ENCODE measurements at regions not wholly inside any gene's neighbourhood (a gene's known extent, or its start where the extent isn't known, plus 50 kb on each side); places are given as distances from the start of the nearest gene placed in this dataset.

GRCh38 chr3:127350172-127351050 is 62.6 kb upstream of the PRR20G start:
- Histone ChIP-seq H3K9me3 (peaks cover 0 to 10% (median 0%) of the 10 kb centered on the region in 8 donors), H3K27ac (no peak overlapping the region), H3K4me1 (no peaks in the 10 kb centered on the region), H3K27me3 (replicated peaks in 1 of 7) (peaks cover 0 to 33% (median 7%) of the 10 kb centered on the region in 7 donors), H3K36me3 (no peaks in the 10 kb centered on the region), H3K4me3 (no peak overlapping the region)
- no peak for DNase-seq
- intact Hi-C loops (cut with DNase I; ENCODE audit: low total_unique reads): no loop called here
- no peak for TF ChIP-seq POLR2AphosphoS5 (IDR thresholded peaks at IDR 0.05)
- TF ChIP-seq POLR2A (IDR thresholded peaks at IDR 0.05): no peak
- no peak for TF ChIP-seq CTCF (IDR thresholded peaks at IDR 0.05 in 8 of 11, conservative IDR thresholded peaks at IDR 0.05 in 3 of 11)
- 72 to 75% (median 74%) methylated on average over 20 to 28 of the region's 28 CpGs for WGBS, 5 donors

DNA sequence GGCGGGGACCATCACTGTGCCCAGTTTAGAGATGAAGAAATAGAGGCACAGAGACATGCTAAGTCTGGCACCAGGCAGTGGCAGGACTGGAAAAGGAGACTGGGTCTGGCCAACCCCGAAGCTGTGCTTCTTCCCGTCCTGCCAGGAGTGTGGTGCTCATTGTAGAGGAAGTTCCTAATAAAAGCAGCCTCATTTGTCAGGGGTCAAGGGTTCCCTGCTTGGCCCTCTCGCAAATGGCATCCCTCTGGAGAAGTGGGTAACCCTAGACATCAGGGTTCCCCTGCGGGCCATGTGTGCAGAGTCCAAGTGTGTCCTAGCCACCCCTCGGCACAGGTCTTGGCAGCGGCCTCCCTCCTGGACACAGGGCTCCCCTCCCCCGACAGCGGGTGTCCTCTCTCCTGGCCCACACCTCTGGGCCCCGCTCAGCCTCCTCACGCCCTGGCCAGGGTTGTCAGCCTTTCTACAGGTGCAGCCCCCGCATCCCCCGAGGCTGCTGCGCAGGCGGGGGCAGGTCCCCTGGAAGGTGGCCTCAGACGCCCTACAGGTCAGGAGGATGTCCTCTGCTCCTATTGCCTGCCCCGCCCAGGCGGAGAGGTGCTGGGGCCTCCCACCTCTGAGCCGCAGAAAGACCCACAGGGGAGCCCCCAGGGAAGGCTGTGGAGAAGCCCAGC is 61.8 kb upstream of the PRR20G start:
- no peaks in the 10 kb centered on the region for H3K36me3 ChIP-seq
- WGBS, 5 donors: 68 to 79% (median 72%) methylated on average over 15 to 19 of the region's 19 CpGs
- TF ChIP-seq CTCF (IDR thresholded peaks at IDR 0.05 in 8 of 11, conservative IDR thresholded peaks at IDR 0.05 in 3 of 11) (no peak), POLR2AphosphoS5 (IDR thresholded peaks at IDR 0.05) (no peak), POLR2A (IDR thresholded peaks at IDR 0.05) (no peak)
- peaks cover 0 to 38% (median 7%) of the 10 kb centered on the region in 7 donors for H3K27me3 ChIP-seq (replicated peaks in 1 of 7)
- H3K4me1 ChIP-seq: no peaks in the 10 kb centered on the region
- intact Hi-C loops (cut with DNase I; ENCODE audit: low total_unique reads): no loop called here
- H3K4me3 ChIP-seq: no peak overlapping the region
- H3K27ac ChIP-seq: no peak overlapping the region
- DNase-seq: no peak
- H3K9me3 ChIP-seq: peaks cover 0 to 5% (median 0%) of the 10 kb centered on the region in 8 donors

GRCh38 chr3:127342735-127343134 is 54.9 kb upstream of the PRR20G start:
- no peak overlapping the region for H3K4me3 ChIP-seq
- 45 to 48% (median 47%) methylated on average over 9 of the region's 9 CpGs for WGBS, 5 donors
- no peaks in the 10 kb centered on the region for H3K4me1 ChIP-seq
- no peak overlapping the region for H3K27ac ChIP-seq
- H3K36me3 ChIP-seq: no peaks in the 10 kb centered on the region
- H3K9me3 ChIP-seq: peaks cover 0 to 3% (median 0%) of the 10 kb centered on the region in 8 donors
- no peak for DNase-seq
- H3K27me3 ChIP-seq (replicated peaks in 1 of 7): peaks cover 0 to 78% (median 14%) of the 10 kb centered on the region in 7 donors
- intact Hi-C loops (cut with DNase I; ENCODE audit: low total_unique reads): no loop called here
- TF ChIP-seq POLR2AphosphoS5 (IDR thresholded peaks at IDR 0.05) (no peak), CTCF (IDR thresholded peaks at IDR 0.05 in 8 of 11, conservative IDR thresholded peaks at IDR 0.05 in 3 of 11) (no peak), POLR2A (IDR thresholded peaks at IDR 0.05) (no peak)
